Hepatocyte (in vitro differentiated cells): ENCODE measurements at regions not wholly inside any gene's neighbourhood (a gene's known extent, or its start where the extent isn't known, plus 50 kb on each side); places are given as distances from the start of the nearest gene placed in this dataset.

ENCODE experiments used
- DNase-seq: peaks from one replicate; pipeline ENCODE4 v3.0.0-alpha.2; 2016; ENCODE audit warnings: low spot score
- H2AFZ ChIP-seq: fragments of 200-600 bp; sonication (generic); 2 replicates; pipeline ENCODE4 v1.6.0; 2016; ENCODE audit warnings: antibody characterized with exemption, mild to moderate bottlenecking
- H3K27ac ChIP-seq: fragments of 200-600 bp; sonication (generic); 2 replicates; pipeline ENCODE4 v1.5.1; 2016; ENCODE audit warnings: mild to moderate bottlenecking
- H3K27me3 ChIP-seq: fragments of 200-600 bp; sonication (generic); 2 replicates; pipeline ENCODE4 v1.6.1; 2016
- H3K36me3 ChIP-seq: fragments of 200-600 bp; sonication (generic); replicated peaks from 2 replicates; pipeline ENCODE4 v1.5.1; 2016; ENCODE audit warnings: low read depth; ENCODE audit not compliant: insufficient read depth
- H3K4me1 ChIP-seq: fragments of 200-600 bp; sonication (generic); 2 replicates; pipeline ENCODE4 v1.5.1; 2016; ENCODE audit warnings: mild to moderate bottlenecking, moderate library complexity; ENCODE audit not compliant: insufficient read depth
- H3K4me2 ChIP-seq: fragments of 200-600 bp; sonication (generic); 2 replicates; pipeline ENCODE4 v1.6.0; 2016
- H3K4me3 ChIP-seq: fragments of 200-600 bp; sonication (generic); 2 replicates; pipeline ENCODE4 v1.5.1; 2016; ENCODE audit warnings: mild to moderate bottlenecking
- H3K79me2 ChIP-seq: fragments of 200-600 bp; sonication (generic); 2 replicates; pipeline ENCODE4 v1.6.0; 2017; ENCODE audit warnings: mild to moderate bottlenecking
- H3K9me2 ChIP-seq: fragments of 200-600 bp; sonication (generic); replicated peaks from 2 replicates; pipeline ENCODE4 v1.6.0; 2017; ENCODE audit warnings: mild to moderate bottlenecking; ENCODE audit not compliant: insufficient read depth
- H3K9me3 ChIP-seq: fragments of 200-600 bp; sonication (generic); 2 replicates; pipeline ENCODE4 v1.5.1; 2016; ENCODE audit warnings: low read depth, mild to moderate bottlenecking
- H4K20me1 ChIP-seq: fragments of 200-600 bp; sonication (generic); 2 replicates; pipeline ENCODE4 v1.6.0; 2016; ENCODE audit warnings: mild to moderate bottlenecking; ENCODE audit not compliant: insufficient read depth, poor library complexity, severe bottlenecking
- CTCF ChIP-seq: fragments of 200-600 bp; sonication (generic); IDR thresholded peaks from 2 replicates; pipeline ENCODE4 v1.5.1; 2016; ENCODE audit warnings: antibody characterized with exemption, mild to moderate bottlenecking; ENCODE audit not compliant: poor library complexity
- EZH2 ChIP-seq: fragments of 200-600 bp; sonication (generic); IDR thresholded peaks from 2 replicates; pipeline ENCODE4 v1.6.1; 2016; ENCODE audit warnings: antibody characterized with exemption, mild to moderate bottlenecking, borderline replicate concordance
- EZH2phosphoT487 ChIP-seq: fragments of 200-600 bp; sonication (generic); IDR thresholded peaks from one replicate; pipeline ENCODE4 v1.6.1; 2018; ENCODE audit warnings: antibody characterized with exemption, mild to moderate bottlenecking, low read depth, moderate library complexity; ENCODE audit not compliant: unreplicated experiment, severe bottlenecking
- WGBS: methylation state at CpG from one replicate; pipeline ENCODE4 v1.1.6; 2016; ENCODE audit warnings: low lambda C conversion rate; ENCODE audit errors: missing lambda C conversion rate; 5-methylcytosine and 5-hydroxymethylcytosine counted together

DNA sequence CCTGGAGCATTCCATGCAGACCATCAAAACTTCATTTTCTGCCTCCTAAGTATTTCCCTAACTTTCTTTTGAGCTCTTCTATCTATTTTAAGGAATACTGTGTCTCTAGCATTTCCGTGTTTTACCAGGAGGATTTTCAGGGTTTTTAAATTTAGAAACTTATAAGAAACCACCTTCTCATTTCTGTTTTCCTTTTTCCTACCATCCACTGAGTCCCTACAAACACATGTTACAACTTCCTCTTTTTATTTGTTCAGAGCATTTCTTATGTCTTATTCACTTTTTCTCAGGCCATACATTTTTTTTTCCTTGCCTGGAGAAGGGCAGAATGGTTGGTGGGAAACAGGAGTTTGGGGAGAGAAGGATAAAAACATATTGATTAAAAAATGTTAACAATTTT, 130.0 kb upstream of the BMP5 start:
- no peaks in the 10 kb centered on the region for H3K4me1 ChIP-seq
- 97% methylated on average over 1 of the region's 1 CpG for WGBS
- no peak overlapping the region for H3K4me3 ChIP-seq
- no peak overlapping the region for H3K27ac ChIP-seq
- H4K20me1 ChIP-seq, result no peaks in the 10 kb centered on the region
- H3K9me2 ChIP-seq, result no peaks in the 10 kb centered on the region
- H2AFZ ChIP-seq, result no peak overlapping the region
- no peak for TF ChIP-seq CTCF
- no peak for TF ChIP-seq EZH2
- TF ChIP-seq EZH2phosphoT487, result no peak
- H3K27me3 ChIP-seq, result no peaks in the 10 kb centered on the region
- no peaks in the 10 kb centered on the region for H3K36me3 ChIP-seq
- no peak for DNase-seq
- no peaks in the 10 kb centered on the region for H3K9me3 ChIP-seq
- H3K4me2 ChIP-seq, result no peak overlapping the region
- no peaks in the 10 kb centered on the region for H3K79me2 ChIP-seq

GRCh38 chr6:56004426-56004825, 129.0 kb upstream of the BMP5 start:
- H3K4me1 ChIP-seq, result no peaks in the 10 kb centered on the region
- H3K4me3 ChIP-seq, result no peak overlapping the region
- TF ChIP-seq EZH2, result no peak
- no peak for TF ChIP-seq EZH2phosphoT487
- TF ChIP-seq CTCF, result no peak
- WGBS, result 87% methylated on average over 2 of the region's 2 CpGs
- H3K9me3 ChIP-seq, result no peaks in the 10 kb centered on the region
- no peak overlapping the region for H2AFZ ChIP-seq
- H3K27me3 ChIP-seq, result no peaks in the 10 kb centered on the region
- no peaks in the 10 kb centered on the region for H4K20me1 ChIP-seq
- H3K79me2 ChIP-seq, result no peaks in the 10 kb centered on the region
- H3K9me2 ChIP-seq, result no peaks in the 10 kb centered on the region
- no peak overlapping the region for H3K4me2 ChIP-seq
- H3K27ac ChIP-seq, result no peak overlapping the region
- DNase-seq, result no peak
- H3K36me3 ChIP-seq, result no peaks in the 10 kb centered on the region

GRCh38 chr6:56003616-56004015, 128.2 kb upstream of the BMP5 start:
- no peak for TF ChIP-seq EZH2
- no peak for TF ChIP-seq EZH2phosphoT487
- TF ChIP-seq CTCF, result no peak
- no peak for DNase-seq
- no peaks in the 10 kb centered on the region for H3K27me3 ChIP-seq
- no peaks in the 10 kb centered on the region for H4K20me1 ChIP-seq
- 96% methylated on average over 2 of the region's 2 CpGs for WGBS
- H3K4me2 ChIP-seq, result no peak overlapping the region
- no peak overlapping the region for H3K4me3 ChIP-seq
- no peaks in the 10 kb centered on the region for H3K4me1 ChIP-seq
- H3K36me3 ChIP-seq, result no peaks in the 10 kb centered on the region
- H3K27ac ChIP-seq, result no peak overlapping the region
- H3K9me2 ChIP-seq, result no peaks in the 10 kb centered on the region
- no peaks in the 10 kb centered on the region for H3K79me2 ChIP-seq
- no peak overlapping the region for H2AFZ ChIP-seq
- H3K9me3 ChIP-seq, result no peaks in the 10 kb centered on the region

GRCh38 chr6:56002336-56002735, 126.9 kb upstream of the BMP5 start:
- DNase-seq, result no peak
- WGBS, result 70% methylated on average over 5 of the region's 5 CpGs
- Histone ChIP-seq H3K27ac (no peak overlapping the region), H3K9me3 (no peaks in the 10 kb centered on the region), H3K79me2 (no peaks in the 10 kb centered on the region), H3K4me2 (no peak overlapping the region), H2AFZ (no peak overlapping the region), H3K4me1 (no peaks in the 10 kb centered on the region), H3K4me3 (no peak overlapping the region), H3K36me3 (no peaks in the 10 kb centered on the region), H3K9me2 (no peaks in the 10 kb centered on the region), H4K20me1 (no peaks in the 10 kb centered on the region), H3K27me3 (no peaks in the 10 kb centered on the region)
- TF ChIP-seq CTCF (no peak), EZH2phosphoT487 (no peak)
